ENCODE measurements at regions not wholly inside any gene's neighbourhood (a gene's known extent, or its start where the extent isn't known, plus 50 kb on each side); places are given as distances from the start of the nearest gene placed in this dataset.
"Not testable (repeated sequence)": the region's sequence is repeated elsewhere in the genome, so short reads cannot be mapped to it uniquely, and the experiment has no call there.

GRCh38 chr10:45227042-45227441 is 88.4 kb downstream of the OR13A1 start:
- no peaks in the 10 kb centered on the region for H3K36me3 ChIP-seq
- no peak for DNase-seq
- H3K9me3 ChIP-seq: peaks cover 0 to 14% (median 10%) of the 10 kb centered on the region in 3 donors
- no peak overlapping the region for H3K27ac ChIP-seq
- no peak overlapping the region for H3K4me3 ChIP-seq
- intact Hi-C loops (cut with DNase I): no loop called here
- TF ChIP-seq CTCF (IDR thresholded peaks at IDR 0.05) (no peak), POLR2A (IDR thresholded peaks at IDR 0.05) (no peak)
- no peaks in the 10 kb centered on the region for H3K4me1 ChIP-seq
- 59 to 68% methylated on average over 2 of the region's 2 CpGs for WGBS, 2 donors
- peaks cover 0 to 26% (median 0%) of the 10 kb centered on the region in 4 donors for H3K27me3 ChIP-seq

GRCh38 chr10:45227456-45227855 is 88.0 kb downstream of the OR13A1 start:
- 52 to 56% methylated on average over 1 of the region's 1 CpG for WGBS, 2 donors
- Histone ChIP-seq H3K4me1 (no peaks in the 10 kb centered on the region), H3K9me3 (peaks cover 0 to 14% (median 10%) of the 10 kb centered on the region in 3 donors), H3K27ac (no peak overlapping the region), H3K36me3 (no peaks in the 10 kb centered on the region), H3K4me3 (no peak overlapping the region), H3K27me3 (peaks cover 0 to 26% (median 0%) of the 10 kb centered on the region in 4 donors)
- DNase-seq: no peak
- TF ChIP-seq POLR2A (IDR thresholded peaks at IDR 0.05) (no peak), CTCF (IDR thresholded peaks at IDR 0.05) (no peak)
- intact Hi-C loops (cut with DNase I): no loop called here

DNA sequence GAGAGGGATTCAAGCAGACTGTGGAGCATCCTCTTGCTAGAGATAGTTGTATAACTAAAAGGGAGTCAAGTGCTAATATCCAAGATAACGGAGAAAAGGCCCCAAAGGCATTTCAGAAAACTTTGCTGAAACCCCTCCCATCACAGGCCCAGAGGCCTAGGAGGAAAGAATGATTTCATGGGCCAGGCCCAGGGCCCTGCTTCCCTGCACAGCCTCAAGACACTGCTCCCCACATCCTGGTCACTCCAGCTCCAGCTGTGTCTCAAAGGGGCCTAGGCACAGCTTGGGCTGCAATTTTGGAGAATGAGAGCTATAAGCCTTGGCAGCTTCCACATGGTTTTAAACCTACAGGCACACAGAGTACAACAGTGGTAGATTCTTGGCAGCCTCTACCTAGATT is 85.6 kb downstream of the OR13A1 start:
- Histone ChIP-seq H3K9me3 (peaks cover 0 to 14% (median 10%) of the 10 kb centered on the region in 3 donors), H3K4me1 (no peaks in the 10 kb centered on the region), H3K27me3 (peaks cover 0 to 17% (median 0%) of the 10 kb centered on the region in 4 donors), H3K4me3 (no peak overlapping the region), H3K36me3 (no peaks in the 10 kb centered on the region), H3K27ac (no peak overlapping the region)
- 87 to 100% methylated on average over 1 of the region's 1 CpG for WGBS, 2 donors
- TF ChIP-seq CTCF (IDR thresholded peaks at IDR 0.05) (no peak), POLR2A (IDR thresholded peaks at IDR 0.05) (no peak)
- no peak for DNase-seq
- intact Hi-C loops (cut with DNase I): no loop called here

- DNase-seq; H3K36me3 ChIP-seq; intact Hi-C loops (cut with DNase I); H3K4me3 ChIP-seq; H3K9me3 ChIP-seq; H3K27me3 ChIP-seq: not testable (repeated sequence)
- Histone ChIP-seq H3K27ac (peak overlapping the region in 1 of 4 donors; percentile 57), H3K4me1 (peaks cover 0 to 14% (median 0%) of the 10 kb centered on the region in 3 donors)
- WGBS, 2 donors: 27 to 38% methylated on average over 11 to 12 of the region's 13 CpGs
- peak; percentile 45 to 68 (median 54) for TF ChIP-seq CTCF (IDR thresholded peaks at IDR 0.05)
Measured at GRCh38 chr10:45235260-45235769, 80.1 kb downstream of the OR13A1 start.

GRCh38 chr10:45235798-45236220 is 79.6 kb downstream of the OR13A1 start:
- no peaks in the 10 kb centered on the region for H3K9me3 ChIP-seq
- no peaks in the 10 kb centered on the region for H3K27me3 ChIP-seq
- no peak for DNase-seq
- no peaks in the 10 kb centered on the region for H3K36me3 ChIP-seq
- no peak overlapping the region for H3K4me3 ChIP-seq
- H3K27ac ChIP-seq: peak overlapping the region in 1 of 4 donors; percentile 57
- intact Hi-C loops (cut with DNase I): no loop called here
- no peak for TF ChIP-seq CTCF (IDR thresholded peaks at IDR 0.05)
- TF ChIP-seq POLR2A (IDR thresholded peaks at IDR 0.05): no peak
- 50 to 64% methylated on average over 7 of the region's 7 CpGs for WGBS, 2 donors
- peaks cover 0 to 14% (median 0%) of the 10 kb centered on the region in 3 donors for H3K4me1 ChIP-seq

Data from esophagus squamous epithelium (tissue), 5 donors.